Ishikawa (cell line): ENCODE measurements at regions not wholly inside any gene's neighbourhood (a gene's known extent, or its start where the extent isn't known, plus 50 kb on each side); places are given as distances from the start of the nearest gene placed in this dataset.

Source experiments
- CREB1 ChIP-seq: IDR thresholded peaks from 2 replicates; pipeline ENCODE4 v1.6.1; 2012; ENCODE audit warnings: low read depth
- EP300 ChIP-seq: IDR thresholded peaks from 2 replicates; pipeline ENCODE4 v1.6.1; 2012; ENCODE audit warnings: borderline replicate concordance
- MAX ChIP-seq: IDR thresholded peaks from 2 replicates; pipeline ENCODE4 v1.6.1; 2012
- NFIC ChIP-seq: IDR thresholded peaks from 2 replicates; pipeline ENCODE4 v1.6.1; 2012
- RAD21 ChIP-seq: IDR thresholded peaks from 2 replicates; pipeline ENCODE4 v1.6.1; 2012; ENCODE audit warnings: low read depth
- REST ChIP-seq: IDR thresholded peaks from 2 replicates; pipeline ENCODE4 v1.6.1; 2012; ENCODE audit warnings: low read depth, mild to moderate bottlenecking
- TAF1 ChIP-seq: IDR thresholded peaks from 2 replicates; pipeline ENCODE4 v1.6.1; 2012; ENCODE audit warnings: low read depth, mild to moderate bottlenecking
- USF1 ChIP-seq: IDR thresholded peaks from 2 replicates; pipeline ENCODE4 v1.6.1; 2012
- YY1 ChIP-seq: IDR thresholded peaks from 2 replicates; pipeline ENCODE4 v1.6.1; 2012; ENCODE audit warnings: low read depth
- ZBTB7A ChIP-seq: IDR thresholded peaks from 2 replicates; pipeline ENCODE4 v1.6.1; 2012; ENCODE audit warnings: low read depth

GRCh38 chr11:25566298-25567200 lies 765.4 kb upstream of the ANO3 start:
- TF ChIP-seq ZBTB7A, result no peak
- no peak for TF ChIP-seq YY1
- TF ChIP-seq NFIC, result no peak
- TF ChIP-seq MAX, result no peak
- TF ChIP-seq RAD21, result no peak
- no peak for TF ChIP-seq EP300
- no peak for TF ChIP-seq USF1
- TF ChIP-seq REST, result no peak
- TF ChIP-seq CREB1, result no peak
- no peak for TF ChIP-seq TAF1
